Epidermal melanocyte (primary cell): ENCODE measurements at regions not wholly inside any gene's neighbourhood (a gene's known extent, or its start where the extent isn't known, plus 50 kb on each side); places are given as distances from the start of the nearest gene placed in this dataset.

ENCODE experiments used
- DNase-seq: peaks from one replicate; pipeline ENCODE4 v3.0.0; 2011; ENCODE audit warnings: low spot score; ENCODE audit not compliant: insufficient read length

DNA sequence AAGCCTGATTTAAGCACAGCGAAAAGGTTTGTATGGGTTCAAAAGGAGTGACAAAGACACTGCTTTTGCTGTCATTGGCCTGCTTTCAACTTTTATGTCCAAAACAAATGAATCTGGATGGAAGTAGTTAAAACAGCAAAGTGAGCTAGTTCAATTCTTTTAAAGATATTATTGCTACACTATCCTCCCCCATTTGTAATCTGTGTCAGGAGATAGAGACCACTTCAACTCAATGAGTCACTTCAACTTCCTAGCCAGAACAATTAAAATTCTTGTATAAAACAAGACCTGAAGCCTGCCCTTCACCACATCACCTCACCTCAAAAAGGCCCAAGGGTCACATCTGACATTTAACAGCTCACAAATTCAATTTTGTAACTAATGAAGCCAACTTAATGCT lies 364.1 kb upstream of the LYPLAL1 start:
- DNase-seq = no peak

DNA sequence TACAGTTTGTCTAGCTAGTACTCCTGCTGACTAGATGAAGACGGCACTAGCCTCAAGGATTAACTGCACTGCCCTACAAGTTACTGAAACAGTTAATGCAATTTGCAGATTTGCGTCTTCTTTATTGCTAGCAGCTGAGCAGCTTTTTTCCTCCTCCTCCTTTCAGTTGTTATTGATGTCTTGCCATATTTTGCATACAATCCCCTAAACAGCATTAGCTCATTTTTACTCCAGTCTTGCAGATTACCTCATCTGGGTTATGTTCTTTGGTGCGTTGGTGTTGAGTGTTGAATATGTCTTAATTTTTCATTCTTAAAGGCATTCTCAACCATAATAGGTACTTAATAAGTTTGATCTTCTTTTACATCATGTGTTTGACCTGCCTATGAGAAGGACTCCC lies 363.4 kb upstream of the LYPLAL1 start:
- no peak for DNase-seq

DNA sequence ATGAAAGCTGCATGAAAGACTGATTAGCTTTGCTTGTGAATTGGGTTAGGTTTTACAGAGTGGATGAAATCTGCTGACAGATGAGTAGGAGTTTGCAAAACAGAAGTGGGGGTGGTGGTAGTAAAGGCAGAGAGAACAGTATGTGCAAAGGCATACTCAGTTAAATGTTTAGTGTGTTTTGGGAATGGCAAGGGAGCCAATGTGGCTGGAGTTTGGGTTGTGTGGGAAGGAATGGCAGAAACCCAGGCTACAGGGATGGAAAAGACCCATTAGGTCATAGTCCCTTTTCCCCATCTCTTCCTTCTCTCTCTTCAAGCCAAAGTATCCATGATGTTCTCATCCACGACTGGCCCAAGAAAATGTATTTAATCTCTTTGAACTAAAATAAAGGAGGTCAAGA lies 362.2 kb upstream of the LYPLAL1 start:
- no peak for DNase-seq

DNA sequence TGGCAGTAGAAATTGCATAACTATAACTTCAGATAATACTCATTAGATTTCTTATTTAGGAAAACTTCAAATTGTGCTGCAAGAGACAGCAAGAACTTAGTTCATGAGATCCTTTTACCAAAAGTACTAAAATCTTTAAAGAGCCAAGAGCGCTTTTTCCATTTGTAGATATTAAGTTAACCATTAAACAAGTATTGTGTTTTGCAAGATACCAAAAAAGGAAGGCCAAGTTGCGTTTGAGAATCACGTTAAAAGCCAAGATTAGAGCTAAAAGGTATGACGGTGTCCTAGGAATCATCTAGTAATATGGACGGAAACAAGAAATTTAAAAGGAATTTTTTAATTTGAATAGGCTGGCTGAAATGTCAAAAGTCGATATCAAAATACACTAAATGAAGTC lies 361.3 kb upstream of the LYPLAL1 start:
- no peak for DNase-seq

DNA sequence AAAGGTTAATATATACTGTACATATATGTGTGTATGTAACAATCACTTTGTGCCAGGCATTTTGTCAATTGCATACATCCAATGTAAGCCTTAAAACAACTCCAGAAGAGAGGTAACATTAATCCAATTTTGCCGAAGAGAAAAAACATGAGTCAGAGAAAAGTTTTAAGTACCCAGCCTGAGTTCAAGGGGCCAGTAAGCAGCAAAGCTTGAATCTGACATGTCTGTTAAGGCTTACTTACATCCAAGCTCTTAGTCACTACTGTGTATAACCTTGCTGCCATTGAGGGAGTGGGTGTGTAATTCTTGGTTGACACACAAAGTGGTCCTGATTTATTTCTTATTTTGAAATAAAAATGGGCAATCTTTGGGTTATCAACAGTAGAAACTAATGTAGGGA lies 360.4 kb upstream of the LYPLAL1 start:
- DNase-seq = no peak

DNA sequence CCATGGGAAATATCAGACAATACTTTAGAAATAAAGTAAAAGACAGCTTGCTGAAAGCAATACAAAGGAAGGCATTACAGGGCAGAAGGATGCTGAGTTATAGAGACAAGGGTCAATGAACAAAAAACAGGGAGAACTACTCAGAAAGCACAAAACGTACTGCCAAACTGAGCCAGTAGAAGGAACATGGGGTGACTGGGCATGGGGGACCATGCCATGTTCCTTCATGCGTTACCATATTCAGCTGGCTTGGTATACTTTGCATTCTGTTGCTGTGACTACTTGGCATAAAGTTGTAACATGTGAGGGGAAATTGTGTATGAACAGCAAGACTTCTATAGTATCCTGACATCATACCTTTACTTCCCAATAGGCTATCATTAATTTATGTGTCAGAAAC lies 358.6 kb upstream of the LYPLAL1 start:
- no peak for DNase-seq

DNA sequence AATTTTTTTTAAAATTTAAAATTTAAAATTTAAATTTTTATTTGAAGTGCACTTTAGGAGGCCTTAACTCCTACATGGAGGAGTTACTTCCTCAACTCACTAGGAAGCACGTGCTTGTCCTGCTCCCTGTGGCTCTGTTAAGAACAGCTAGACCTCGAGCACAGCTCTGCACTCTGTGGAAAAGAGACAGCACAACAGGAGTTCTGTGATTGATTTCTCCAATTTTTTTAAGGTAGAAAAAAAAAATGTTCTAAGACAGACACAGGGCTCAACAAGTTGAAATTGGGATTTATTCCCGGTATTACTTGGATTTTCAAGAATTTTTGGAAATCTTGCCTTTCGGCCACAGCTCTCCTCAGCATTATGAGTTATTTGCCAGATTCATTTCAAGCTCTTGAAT lies 356.6 kb upstream of the LYPLAL1 start:
- DNase-seq = no peak

DNA sequence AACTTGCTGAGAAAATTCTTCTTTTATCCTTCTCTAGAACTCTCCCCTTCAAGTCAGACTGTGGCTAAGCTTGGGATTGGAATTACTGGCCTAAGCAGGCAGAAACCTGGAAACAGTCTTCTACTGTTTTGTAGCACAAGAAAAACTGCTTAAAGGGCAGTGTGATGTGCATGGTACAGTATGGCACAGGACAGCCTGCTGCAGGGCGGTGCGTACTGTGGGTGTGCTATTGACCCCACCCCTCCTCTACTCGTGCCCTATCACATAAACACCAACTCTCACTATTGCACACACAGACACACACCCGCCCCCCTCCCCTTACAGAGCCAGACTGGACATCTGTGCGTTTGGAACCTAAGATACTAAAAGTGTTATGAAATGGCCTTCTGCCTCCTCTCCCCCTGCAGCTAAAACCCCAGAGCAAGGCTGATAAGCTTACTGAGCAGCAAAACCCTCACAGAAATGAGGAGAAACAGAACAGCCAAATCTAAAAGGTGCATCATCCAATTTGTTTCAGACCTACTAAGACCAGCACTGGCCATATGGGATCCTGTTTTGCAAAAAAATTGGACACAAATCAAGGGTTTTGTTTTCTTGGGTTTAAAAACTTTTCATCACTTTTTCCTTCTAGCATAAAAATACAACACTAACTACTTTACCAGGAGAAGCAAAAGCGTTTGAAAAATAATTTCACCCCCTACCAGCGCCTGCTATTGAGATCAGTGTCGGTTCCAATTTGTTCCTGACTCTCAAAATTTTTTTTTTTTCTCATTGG lies 355.8 kb upstream of the LYPLAL1 start:
- no peak for DNase-seq

DNA sequence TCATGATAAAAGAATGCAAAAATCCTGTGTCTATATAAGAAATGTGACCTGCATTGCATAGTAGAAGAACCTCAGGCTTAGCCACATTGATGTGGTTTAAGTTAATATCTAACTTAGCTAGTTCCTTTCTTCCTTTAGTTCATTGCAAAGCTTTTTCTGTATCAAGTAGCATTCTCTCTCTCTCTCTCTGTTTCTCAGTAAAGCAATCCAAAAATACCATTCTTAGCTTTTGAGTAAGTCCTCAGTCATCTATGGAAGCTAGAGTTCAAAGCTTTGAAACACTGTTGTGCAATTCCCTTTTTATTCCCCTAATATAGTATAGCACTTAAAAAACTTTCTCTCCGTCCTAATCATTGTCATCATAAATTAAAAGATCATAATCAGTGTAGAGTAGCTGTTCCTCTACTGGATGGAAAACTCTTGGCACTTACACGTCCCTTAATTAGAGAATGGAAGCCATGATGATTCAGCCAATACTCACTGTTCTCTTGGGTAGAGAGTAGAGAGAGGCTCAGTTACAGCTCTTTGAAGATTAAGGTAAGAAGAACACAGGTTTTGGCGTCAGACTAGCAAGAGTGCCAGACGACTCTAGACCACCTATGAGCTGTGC lies 350.3 kb upstream of the LYPLAL1 start:
- DNase-seq = no peak

DNA sequence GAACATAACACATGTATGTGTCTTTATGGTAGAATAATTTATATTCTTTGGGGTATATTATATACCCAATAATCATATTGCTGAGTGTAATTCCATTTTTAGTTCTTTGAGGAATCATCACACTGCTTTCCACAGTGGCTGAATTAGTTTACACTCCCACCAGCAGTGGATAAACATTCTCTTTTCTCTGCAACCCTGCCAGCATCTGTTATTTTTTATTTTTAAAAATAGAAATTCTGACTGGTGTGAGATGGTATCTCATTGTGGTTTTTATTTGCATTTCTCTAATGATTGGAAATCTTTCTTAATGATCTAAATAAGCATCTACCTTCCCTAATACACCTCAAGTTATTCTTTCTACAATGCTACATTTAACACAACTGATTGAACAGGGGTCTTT lies 346.2 kb upstream of the LYPLAL1 start:
- no peak for DNase-seq

DNA sequence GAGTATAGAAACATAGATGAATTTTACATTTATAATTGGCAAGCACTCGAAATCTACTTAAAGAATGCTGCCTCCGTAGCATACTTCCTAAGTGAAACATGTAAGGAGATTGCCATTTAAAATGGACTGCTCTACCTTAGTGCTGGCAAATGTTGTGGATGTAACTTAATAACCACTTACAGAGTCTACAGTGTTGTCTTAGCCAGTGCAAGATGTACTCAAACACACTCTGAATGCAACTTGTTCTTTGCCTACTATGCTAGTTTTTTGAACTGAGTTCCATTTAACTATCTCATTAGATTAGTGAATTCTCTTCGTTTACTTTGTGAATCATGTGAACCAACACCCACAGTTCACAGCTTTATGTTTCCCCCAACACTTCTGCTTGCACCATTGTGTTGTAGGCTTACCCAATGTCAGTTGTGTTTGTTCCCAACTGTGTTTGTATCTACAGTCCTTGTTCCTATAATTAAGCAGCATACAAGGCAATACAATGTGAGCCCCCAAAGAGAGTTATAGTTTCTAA lies 345.5 kb upstream of the LYPLAL1 start:
- no peak for DNase-seq

DNA sequence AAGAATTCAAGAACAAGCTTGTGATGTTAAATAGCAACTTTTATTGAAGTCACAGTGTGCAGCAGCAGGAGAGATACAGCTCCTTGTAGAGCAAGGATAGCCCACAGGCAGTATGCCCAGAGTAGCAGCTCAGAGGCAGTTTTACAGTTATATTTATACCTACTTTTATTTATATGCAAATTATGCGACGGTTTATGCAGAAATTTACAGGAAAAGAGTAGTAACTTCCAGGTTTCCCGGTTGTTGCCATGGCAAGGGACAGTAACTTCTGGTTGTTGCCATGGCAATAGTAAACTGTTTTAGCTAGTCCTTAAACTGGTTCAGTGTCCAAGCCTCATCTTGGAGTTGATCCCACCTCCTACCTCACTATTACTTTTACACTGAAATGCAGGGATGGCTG lies 344.6 kb upstream of the LYPLAL1 start:
- DNase-seq = no peak

DNA sequence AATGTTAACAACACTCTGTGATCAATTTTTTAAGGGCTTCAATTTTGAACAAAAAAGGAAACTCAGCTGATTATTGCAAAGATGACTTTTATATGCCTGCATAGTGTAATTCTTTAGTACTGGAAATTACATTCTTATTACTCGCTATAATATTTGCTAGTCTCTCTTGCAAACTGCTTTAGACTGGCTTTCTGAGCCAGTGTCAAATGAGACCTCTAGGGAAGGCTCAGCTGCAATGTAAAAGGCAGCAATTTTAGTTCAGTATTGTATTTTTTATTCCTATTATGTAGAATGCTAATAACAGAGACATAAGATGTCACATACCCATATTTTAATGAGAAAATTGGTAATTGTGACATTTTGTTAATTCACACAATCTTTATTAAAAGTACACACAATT lies 338.1 kb upstream of the LYPLAL1 start:
- DNase-seq = no peak

DNA sequence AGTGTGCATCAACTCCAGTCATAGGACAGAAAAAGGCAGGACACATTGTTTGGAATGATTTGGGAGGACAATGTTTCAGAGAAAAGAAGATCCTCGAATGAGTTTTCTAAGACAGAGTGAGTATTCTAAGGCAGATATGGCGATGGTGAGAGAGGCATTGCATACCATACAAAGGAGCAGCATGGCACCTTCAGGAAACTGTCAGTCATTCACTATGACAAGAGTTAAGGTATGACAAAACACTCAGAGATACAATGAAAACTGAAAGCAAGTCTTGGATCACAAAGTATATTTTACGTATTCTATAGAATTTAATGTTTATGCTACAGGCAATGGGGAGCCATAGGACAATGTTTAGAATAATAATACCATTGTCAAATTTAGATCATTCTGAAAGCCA lies 337.4 kb upstream of the LYPLAL1 start:
- no peak for DNase-seq

DNA sequence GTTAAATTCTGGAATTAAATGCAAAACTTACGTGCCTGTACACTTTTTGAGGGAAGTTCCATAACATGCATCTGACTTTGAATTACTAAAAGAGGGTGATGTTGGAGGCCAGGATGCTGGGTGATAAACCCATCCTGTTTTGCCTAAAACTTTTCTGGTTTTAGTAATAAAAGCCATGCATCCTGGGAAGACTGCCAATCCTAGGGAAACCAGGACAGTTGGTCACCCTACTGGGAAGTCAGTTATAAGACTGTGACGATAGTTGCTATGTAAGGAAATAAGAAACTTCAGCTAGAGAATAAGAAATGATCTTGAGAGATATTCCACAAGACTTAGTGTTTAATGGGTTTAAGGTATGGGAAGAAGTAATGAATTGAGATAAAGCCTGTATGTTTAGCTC lies 336.6 kb upstream of the LYPLAL1 start:
- no peak for DNase-seq

DNA sequence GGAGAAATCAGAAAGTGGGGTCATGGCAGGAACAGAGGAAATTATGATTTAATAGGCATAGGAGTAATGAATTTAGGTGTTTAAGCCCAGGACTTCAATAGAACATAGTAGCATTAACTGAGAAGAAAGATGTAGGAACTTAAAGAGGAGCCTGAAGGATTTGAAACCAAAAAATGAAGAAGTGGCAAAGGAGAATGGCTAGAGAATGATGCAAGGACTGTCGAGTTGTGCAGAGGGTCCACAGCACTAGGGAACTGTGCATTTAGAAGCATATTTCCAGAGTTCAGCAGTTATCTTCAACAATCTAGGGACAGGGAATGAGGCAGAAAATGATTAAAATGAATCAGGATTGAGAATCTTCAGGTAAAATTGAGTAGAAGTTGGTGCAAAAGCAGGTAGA lies 328.1 kb upstream of the LYPLAL1 start:
- DNase-seq = no peak

DNA sequence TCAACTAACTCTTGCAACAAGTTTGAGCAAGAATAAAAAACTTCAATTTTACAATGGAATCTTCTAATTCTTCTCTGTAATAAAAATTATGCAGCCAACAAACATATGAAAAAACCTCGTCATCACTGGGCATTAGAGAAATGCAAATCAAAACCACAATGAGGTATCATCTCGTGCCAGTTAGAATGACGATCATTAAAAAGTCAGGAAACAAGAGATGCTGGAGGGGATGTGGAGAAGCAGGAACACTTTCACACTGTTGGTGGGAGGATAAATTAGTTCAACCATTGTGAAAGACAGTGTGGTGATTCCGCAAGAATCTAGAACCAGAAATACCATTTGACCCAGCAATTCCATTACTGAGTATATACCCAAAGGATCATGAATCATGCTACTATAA lies 327.5 kb upstream of the LYPLAL1 start:
- DNase-seq = no peak

DNA sequence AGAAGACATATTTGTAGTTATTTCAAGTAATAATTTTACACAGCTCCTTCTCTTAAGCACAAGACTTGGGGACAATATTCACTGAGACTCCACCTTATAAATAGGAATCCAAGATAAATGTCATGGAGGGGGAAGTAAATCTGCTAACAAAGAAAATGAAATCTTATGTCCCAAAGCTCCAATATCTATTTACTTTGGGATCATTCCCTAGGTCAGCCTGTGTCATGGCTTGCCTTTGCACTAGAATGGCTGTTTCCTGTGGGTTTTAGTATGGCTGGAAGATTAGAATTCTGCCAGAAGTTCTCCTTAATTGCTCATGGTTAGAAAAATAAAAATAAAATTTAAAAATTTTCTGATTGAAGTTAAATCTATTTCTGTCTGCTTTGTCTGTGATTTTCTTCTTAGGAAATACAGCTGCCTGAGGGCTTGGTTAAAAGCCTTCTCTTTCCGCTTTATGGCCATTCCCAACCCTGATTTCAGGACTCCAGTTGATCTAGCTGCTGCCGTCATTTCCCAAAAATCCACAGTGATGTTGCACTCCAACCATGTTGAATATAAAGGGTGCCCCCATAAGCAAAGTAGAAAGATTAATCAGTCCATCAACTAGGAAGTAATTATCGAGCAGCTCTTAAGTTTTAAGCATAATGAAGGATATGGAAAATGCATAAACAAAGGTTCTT lies 326.4 kb upstream of the LYPLAL1 start:
- no peak for DNase-seq

DNA sequence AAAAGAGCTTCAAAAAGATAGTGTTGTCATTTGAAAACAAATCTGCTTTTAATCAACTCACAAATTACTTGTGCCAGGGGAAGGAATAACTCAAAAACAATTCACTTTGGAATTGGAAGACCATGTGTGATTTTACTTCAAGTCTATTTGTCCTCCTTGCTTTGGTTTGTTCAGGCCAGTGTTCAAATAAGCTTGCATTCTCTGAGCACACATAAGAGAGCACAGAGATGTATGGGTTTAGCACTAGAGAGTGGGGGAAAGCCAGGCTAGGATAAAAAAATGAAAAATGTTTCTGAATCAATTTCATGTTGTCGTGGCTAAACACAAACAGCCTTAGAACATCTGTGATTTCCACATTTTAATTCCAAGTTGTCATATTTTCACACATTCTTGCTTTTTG lies 325.7 kb upstream of the LYPLAL1 start:
- no peak for DNase-seq

DNA sequence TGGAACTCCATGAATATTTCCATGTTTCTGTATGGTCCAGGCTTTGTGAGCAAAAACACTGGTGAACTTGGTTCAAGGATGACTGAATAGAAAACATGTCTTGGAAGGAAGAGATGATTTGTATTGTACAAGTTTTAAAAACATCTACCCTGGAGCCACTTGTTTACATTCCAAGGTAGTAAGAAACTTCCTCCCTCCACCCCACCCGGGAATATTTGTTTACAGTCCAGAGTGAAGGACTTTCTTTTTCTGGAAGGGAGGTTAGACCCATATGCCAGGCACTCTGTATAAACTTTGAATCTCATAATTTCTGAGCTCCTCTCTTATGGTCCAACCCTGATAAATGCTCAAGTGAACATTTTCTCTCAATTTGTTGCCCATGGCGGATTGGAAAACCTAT lies 323.3 kb upstream of the LYPLAL1 start:
- DNase-seq = no peak

DNA sequence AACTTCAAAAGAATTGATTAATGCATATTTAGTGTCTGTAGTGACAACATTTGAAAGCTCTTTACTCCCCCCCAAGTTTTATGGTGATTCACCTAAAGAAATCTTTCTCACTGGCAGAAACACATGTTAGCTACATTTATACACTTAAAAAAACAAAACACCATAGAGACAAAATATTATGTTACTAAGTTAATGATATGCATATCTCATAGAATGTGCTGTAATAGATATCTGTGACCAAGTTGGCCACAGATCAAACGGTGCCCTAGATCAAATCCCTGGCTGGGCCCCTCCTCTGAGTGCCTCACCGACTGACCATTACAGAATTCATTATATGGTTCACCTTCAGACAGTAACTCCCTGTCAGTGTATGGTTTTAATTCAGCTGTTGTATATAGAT lies 322.1 kb upstream of the LYPLAL1 start:
- DNase-seq = no peak

DNA sequence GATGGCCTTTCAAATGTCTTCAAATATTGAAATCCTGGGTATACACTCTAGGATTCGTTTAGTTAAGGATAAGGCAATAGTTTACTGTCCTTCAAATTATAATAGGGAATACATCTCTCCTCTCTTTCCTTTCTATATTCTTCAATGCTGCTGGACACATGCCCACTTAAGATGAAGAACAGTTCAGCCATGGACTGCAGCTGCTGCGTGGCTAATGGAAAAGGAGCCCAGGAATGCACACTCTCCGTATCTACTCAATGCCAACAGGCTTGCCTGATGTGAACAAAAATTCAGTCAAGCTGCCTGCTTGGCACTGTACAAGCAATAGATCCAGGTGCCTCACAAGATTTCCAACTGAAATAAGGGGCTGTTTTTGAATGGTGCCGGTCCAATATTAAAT lies 321.2 kb upstream of the LYPLAL1 start:
- DNase-seq = no peak

DNA sequence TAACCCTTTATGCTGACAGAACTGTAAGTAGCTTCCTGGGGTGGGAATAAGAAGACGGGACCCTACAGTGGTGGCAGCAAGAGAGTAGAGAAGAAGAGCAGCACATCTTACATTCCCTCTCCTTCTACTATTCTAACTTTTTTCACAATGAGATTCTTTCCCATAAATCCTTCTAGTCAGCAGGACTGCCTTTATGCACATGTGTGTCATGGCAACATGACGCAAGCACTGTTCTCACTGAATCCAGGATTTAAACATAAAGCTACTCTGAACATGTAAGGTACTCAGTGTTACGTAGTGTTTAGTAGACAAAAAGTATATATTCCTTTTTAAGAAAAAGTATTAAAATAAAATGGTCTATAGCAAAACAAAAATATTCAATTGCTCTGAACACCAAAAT lies 309.7 kb upstream of the LYPLAL1 start:
- DNase-seq = no peak
